HCT116 (cell line): ENCODE measurements at regions not wholly inside any gene's neighbourhood (a gene's known extent, or its start where the extent isn't known, plus 50 kb on each side); places are given as distances from the start of the nearest gene placed in this dataset.

ENCODE experiments used
- ATAC-seq: fragments of 200-7000 bp; cut with Tn5 transposase; 2 replicates; pipeline ENCODE4 v1.9.1; 2020; ENCODE audit warnings: mild to moderate bottlenecking, moderate library complexity
- BruUV-seq: library from RNA; stranded (reverse); fragments of 400-500 nt; replicated peaks from 2 replicates; lab custom pipeline; 2021; lab: Mats Ljungman, UMichigan
- CTCF ChIA-PET: fragments of 300-600 bp; sonication (Branson Sonifier 250); formaldehyde crosslinking; loops from one replicate; lab custom pipeline; 2021; ENCODE audit warnings: antibody characterized with exemption; lab: Charles Lee
- POLR2A ChIA-PET: fragments of 300-600, 350-600 bp; sonication (Branson Sonifier 250); formaldehyde crosslinking; loops from one replicate; lab custom pipeline; 2021; ENCODE audit warnings: antibody characterized with exemption; lab: Charles Lee
- RAD21 ChIA-PET, 2 experiments: fragments of 300-600 bp; sonication (Branson Sonifier 250); formaldehyde crosslinking; loops; one replicate each; lab custom pipeline; 2023; ENCODE audit warnings: low total read pairs in 2 of 2; ENCODE audit not compliant: uncharacterized antibody in 2 of 2, unreplicated experiment in 2 of 2, low non-redundant PET in 1 of 2; lab: Charles Lee
- DNase-seq: peaks from one replicate; pipeline ENCODE4 v3.0.0-alpha.2; 2010; ENCODE audit warnings: low read depth, low spot score
- H2AFZ ChIP-seq: fragments of 200-600 bp; shearing (Covaris generic), sonication (generic); 2 replicates; pipeline ENCODE4 v1.6.1; 2017; ENCODE audit warnings: low read depth, mixed run types, mixed read lengths, antibody characterized with exemption, low read length; ENCODE audit not compliant: poor library complexity, severe bottlenecking
- H3K27ac ChIP-seq: 2 replicates; pipeline ENCODE4 v1.5.1; 2012; ENCODE audit warnings: low read depth, low read length
- H3K27me3 ChIP-seq: fragments of 200-600 bp; sonication (generic); 2 replicates; pipeline ENCODE4 v1.6.1; 2016; ENCODE audit warnings: mixed run types, low read length, mixed read lengths; ENCODE audit not compliant: insufficient read depth
- H3K36me3 ChIP-seq, 2 experiments: fragments of 200-500 bp in 1 of 2; fragments of 200-600 bp in 1 of 2; sonication (Bioruptor generic) in 1 of 2; sonication (generic) in 1 of 2; 2 replicates each; pipeline versions ENCODE4 v1.5.1 to v1.6.1; 2014 to 2016; ENCODE audit warnings: low read length in 2 of 2, inconsistent platforms in 1 of 2, mixed read lengths in 1 of 2, mixed run types in 1 of 2; ENCODE audit not compliant: insufficient read depth in 2 of 2, control insufficient read depth in 1 of 2
- H3K4me1 ChIP-seq, 2 experiments: fragments of 200-600 bp in 1 of 2; sonication (generic) in 1 of 2; 2 replicates each; pipeline versions ENCODE4 v1.5.1 to v1.6.1; 2012 to 2017; ENCODE audit warnings: low read length in 2 of 2, inconsistent platforms in 1 of 2, mild to moderate bottlenecking in 1 of 2, mixed read lengths in 1 of 2, mixed run types in 1 of 2, moderate library complexity in 1 of 2; ENCODE audit not compliant: insufficient read depth in 2 of 2, control insufficient read depth in 1 of 2
- H3K4me2 ChIP-seq: fragments of 200-600 bp; sonication (generic); 2 replicates; pipeline ENCODE4 v1.6.1; 2017; ENCODE audit warnings: mixed run types, low read length, mixed read lengths
- H3K4me3 ChIP-seq, 2 experiments: fragments of 200-600 bp in 1 of 2; sonication (generic) in 1 of 2; replicated peaks in 1 of 2; 2 replicates each; pipeline ENCODE4 v1.5.1; 2011 to 2016; ENCODE audit warnings: low read length in 2 of 2, control low read depth in 1 of 2, low read depth in 1 of 2, mild to moderate bottlenecking in 1 of 2, mixed read lengths in 1 of 2, mixed run types in 1 of 2
- H3K79me2 ChIP-seq: fragments of 200-600 bp; sonication (generic); 2 replicates; pipeline ENCODE4 v1.6.1; 2017; ENCODE audit warnings: mild to moderate bottlenecking, mixed run types, low read length, moderate library complexity, mixed read lengths; ENCODE audit not compliant: insufficient read depth
- H3K9ac ChIP-seq: fragments of 200-600 bp; sonication (generic); 2 replicates; pipeline ENCODE4 v1.6.1; 2016; ENCODE audit warnings: low read length, mixed read lengths
- H3K9me2 ChIP-seq: fragments of 200-600 bp; sonication (generic), shearing (Covaris generic); 2 replicates; pipeline ENCODE4 v1.6.1; 2017; ENCODE audit warnings: mixed run types, mild to moderate bottlenecking, moderate library complexity; ENCODE audit not compliant: insufficient read depth
- H3K9me3 ChIP-seq, 2 experiments: fragments of 200-500 bp in 1 of 2; fragments of 200-600 bp in 1 of 2; sonication (Bioruptor generic) in 1 of 2; sonication (generic) in 1 of 2; 2 replicates each; pipeline ENCODE4 v1.6.1; 2014 to 2017; ENCODE audit warnings: low read length in 2 of 2, mixed read lengths in 2 of 2, inconsistent platforms in 1 of 2, low read depth in 1 of 2, mild to moderate bottlenecking in 1 of 2, mixed run types in 1 of 2, moderate library complexity in 1 of 2; ENCODE audit not compliant: control insufficient read depth in 1 of 2, insufficient read depth in 1 of 2
- H4K20me1 ChIP-seq: fragments of 200-600 bp; sonication (generic), shearing (Covaris generic); 2 replicates; pipeline ENCODE4 v1.6.1; 2017; ENCODE audit warnings: mixed run types, mild to moderate bottlenecking, moderate library complexity; ENCODE audit not compliant: insufficient read depth
- ATF3 ChIP-seq: IDR thresholded peaks from 2 replicates; pipeline ENCODE4 v1.6.1; 2012
- CBX3 ChIP-seq: IDR thresholded peaks from 2 replicates; pipeline ENCODE4 v1.6.1; 2012; ENCODE audit warnings: low read depth
- CEBPB ChIP-seq: IDR thresholded peaks from 2 replicates; pipeline ENCODE4 v1.6.1; 2012; ENCODE audit warnings: low read depth
- CTCF ChIP-seq, 3 experiments: fragments of 200-600 bp in 1 of 3; sonication (generic) in 1 of 3; IDR thresholded peaks in 2 of 3; conservative IDR thresholded peaks in 1 of 3; 2 replicates each; pipeline ENCODE4 v1.5.1; 2012 to 2017; ENCODE audit warnings: low read depth in 2 of 3, low read length in 2 of 3, antibody characterized with exemption in 1 of 3, borderline replicate concordance in 1 of 3, control low read depth in 1 of 3, mild to moderate bottlenecking in 1 of 3, mixed read lengths in 1 of 3, mixed run types in 1 of 3, moderate library complexity in 1 of 3; ENCODE audit not compliant: insufficient read depth in 1 of 3
- ELF1 ChIP-seq: IDR thresholded peaks from 2 replicates; pipeline ENCODE4 v1.6.1; 2012; ENCODE audit warnings: low read depth, borderline replicate concordance
- EZH2 ChIP-seq: fragments of 200-600 bp; sonication (generic); IDR thresholded peaks from 2 replicates; pipeline ENCODE4 v1.6.1; 2017; ENCODE audit warnings: antibody characterized with exemption, mixed run types
- EZH2phosphoT487 ChIP-seq: fragments of 200-600 bp; IDR thresholded peaks from 2 replicates; pipeline ENCODE4 v1.6.1; 2018; ENCODE audit warnings: antibody characterized with exemption, borderline replicate concordance
- FOSL1 ChIP-seq: IDR thresholded peaks from 2 replicates; pipeline ENCODE4 v1.6.1; 2012; ENCODE audit warnings: low read depth
- JUND ChIP-seq: IDR thresholded peaks from 2 replicates; pipeline ENCODE4 v1.6.1; 2012
- POLR2AphosphoS5 ChIP-seq: IDR thresholded peaks from 2 replicates; pipeline ENCODE4 v1.6.1; 2011; ENCODE audit warnings: mild to moderate bottlenecking, low read depth, low read length, moderate library complexity
- REST ChIP-seq: IDR thresholded peaks from 2 replicates; pipeline ENCODE4 v1.6.1; 2012; ENCODE audit warnings: low read depth
- SIN3A ChIP-seq: IDR thresholded peaks from 2 replicates; pipeline ENCODE4 v1.6.1; 2012; ENCODE audit warnings: low read depth
- SP1 ChIP-seq: IDR thresholded peaks from 2 replicates; pipeline ENCODE4 v1.6.1; 2012; ENCODE audit warnings: low read depth
- SRF ChIP-seq: IDR thresholded peaks from 2 replicates; pipeline ENCODE4 v1.6.1; 2012; ENCODE audit warnings: low read depth
- YY1 ChIP-seq: IDR thresholded peaks from 2 replicates; pipeline ENCODE4 v1.6.1; 2011; ENCODE audit warnings: low read length, low read depth, moderate library complexity, mild to moderate bottlenecking; ENCODE audit not compliant: insufficient replicate concordance; ENCODE audit errors: extremely low read depth
- ZBTB33 ChIP-seq: IDR thresholded peaks from 2 replicates; pipeline ENCODE4 v1.6.1; 2011; ENCODE audit warnings: mild to moderate bottlenecking, low read length, moderate library complexity; ENCODE audit not compliant: insufficient replicate concordance; ENCODE audit errors: extremely low read depth
- intact Hi-C: fragments of 100-400 bp; cut with micrococcal nuclease; formaldehyde crosslinking; loops from 2 replicates; pipeline ENCODE4 v1.10.0; 2022

- Histone ChIP-seq H3K4me1 (no peaks in the 10 kb centered on the region), H3K9me2 (no peaks in the 10 kb centered on the region), H4K20me1 (no peaks in the 10 kb centered on the region), H3K9me3 (no peaks in the 10 kb centered on the region), H3K27ac (no peak overlapping the region), H3K9ac (no peak overlapping the region), H3K4me3 (no peak overlapping the region), H3K79me2 (no peaks in the 10 kb centered on the region), H2AFZ (no peak overlapping the region), H3K4me2 (no peak overlapping the region), H3K27me3 (no peaks in the 10 kb centered on the region; the same call in 1 of the 2 replicates), H3K36me3 (no peaks in the 10 kb centered on the region)
- ChIA-PET POLR2A (no interaction called here), RAD21 (no interaction called here), CTCF (no interaction called here)
- TF ChIP-seq REST (no peak), CBX3 (no peak), ELF1 (no peak), SRF (no peak), YY1 (no peak), CTCF (IDR thresholded peaks at IDR 0.05 in 2 of 3, conservative IDR thresholded peaks at IDR 0.05 in 1 of 3; ENCODE audit: borderline replicate concordance in 1 of 3, insufficient read depth in 1 of 3, low read depth in 2 of 3, low read length in 2 of 3) (no peak), JUND (no peak), SP1 (no peak), EZH2phosphoT487 (no peak), ZBTB33 (no peak), ATF3 (no peak), POLR2AphosphoS5 (no peak), EZH2 (no peak), FOSL1 (no peak), SIN3A (no peak), CEBPB (no peak)
- no TSS peak for BruUV-seq
- intact Hi-C loops, result no loop called here
- DNase-seq, result no peak
- no peak for ATAC-seq
These were observed 260.4 kb upstream of the TTC14 start for GRCh38 chr3:180341516-180341915.
